Chondrocyte (in vitro differentiated cells): ENCODE measurements at regions not wholly inside any gene's neighbourhood (a gene's known extent, or its start where the extent isn't known, plus 50 kb on each side); places are given as distances from the start of the nearest gene placed in this dataset.

ENCODE experiments used
- DNase-seq: peaks from one replicate; pipeline ENCODE4 v3.0.0; 2021; ENCODE audit warnings: mixed read lengths, low spot score
- H3K27ac Mint-ChIP-seq: one replicate; pipeline ENCODE4 v1.8.0; 2021; ENCODE audit warnings: mild to moderate bottlenecking, moderate library complexity, mixed read lengths; ENCODE audit not compliant: unreplicated experiment
- H3K27me3 Mint-ChIP-seq: 2 replicates; pipeline ENCODE4 v1.8.0; 2021; ENCODE audit warnings: low read depth, mixed read lengths
- H3K36me3 Mint-ChIP-seq: 2 replicates; pipeline ENCODE4 v1.8.0; 2021; ENCODE audit warnings: low read depth, mixed read lengths
- H3K4me1 Mint-ChIP-seq: 2 replicates; pipeline ENCODE4 v1.8.0; 2021; ENCODE audit warnings: low read depth, mild to moderate bottlenecking, mixed read lengths
- H3K4me3 Mint-ChIP-seq: one replicate; pipeline ENCODE4 v1.8.0; 2021; ENCODE audit warnings: mild to moderate bottlenecking, moderate library complexity, mixed read lengths; ENCODE audit not compliant: unreplicated experiment
- H3K9me3 Mint-ChIP-seq: 2 replicates; pipeline ENCODE4 v1.8.0; 2021; ENCODE audit warnings: low read depth, mixed read lengths
- TF ChIP-seq, protein P1 (sequence below): fragments of 200-600 bp; sonication (generic); IDR thresholded peaks from 2 replicates; pipeline ENCODE4 v1.5.0; 2021; ENCODE audit warnings: antibody characterized with exemption, mild to moderate bottlenecking, moderate library complexity

DNA sequence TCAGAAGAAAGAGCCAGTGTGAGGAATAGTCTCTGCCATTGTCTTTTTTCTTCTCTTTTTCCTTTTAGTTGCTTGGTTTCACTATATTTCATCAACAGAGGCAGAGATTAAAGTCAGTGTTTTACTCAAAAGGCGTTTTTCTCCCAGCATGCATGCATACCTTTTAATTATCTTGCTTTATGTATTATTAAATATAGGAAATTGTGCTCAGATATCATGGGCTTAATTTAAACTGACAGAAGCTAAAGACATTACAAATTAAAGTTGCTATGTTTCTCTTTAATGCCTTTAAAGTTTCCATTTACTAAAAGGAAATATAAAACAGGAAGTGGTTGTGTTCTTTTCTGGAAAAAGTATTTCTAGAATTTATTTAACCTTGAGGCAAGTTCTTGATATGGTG lies 223.3 kb upstream of the ATP5MC3 start:
- DNase-seq: no peak
- Mint-ChIP-seq H3K27me3 (peaks cover 11% of the 10 kb centered on the region), H3K9me3 (no peaks in the 10 kb centered on the region), H3K27ac (no peak overlapping the region), H3K4me1 (no peaks in the 10 kb centered on the region), H3K36me3 (no peaks in the 10 kb centered on the region), H3K4me3 (no peak overlapping the region)
- TF ChIP-seq, protein P1, sequence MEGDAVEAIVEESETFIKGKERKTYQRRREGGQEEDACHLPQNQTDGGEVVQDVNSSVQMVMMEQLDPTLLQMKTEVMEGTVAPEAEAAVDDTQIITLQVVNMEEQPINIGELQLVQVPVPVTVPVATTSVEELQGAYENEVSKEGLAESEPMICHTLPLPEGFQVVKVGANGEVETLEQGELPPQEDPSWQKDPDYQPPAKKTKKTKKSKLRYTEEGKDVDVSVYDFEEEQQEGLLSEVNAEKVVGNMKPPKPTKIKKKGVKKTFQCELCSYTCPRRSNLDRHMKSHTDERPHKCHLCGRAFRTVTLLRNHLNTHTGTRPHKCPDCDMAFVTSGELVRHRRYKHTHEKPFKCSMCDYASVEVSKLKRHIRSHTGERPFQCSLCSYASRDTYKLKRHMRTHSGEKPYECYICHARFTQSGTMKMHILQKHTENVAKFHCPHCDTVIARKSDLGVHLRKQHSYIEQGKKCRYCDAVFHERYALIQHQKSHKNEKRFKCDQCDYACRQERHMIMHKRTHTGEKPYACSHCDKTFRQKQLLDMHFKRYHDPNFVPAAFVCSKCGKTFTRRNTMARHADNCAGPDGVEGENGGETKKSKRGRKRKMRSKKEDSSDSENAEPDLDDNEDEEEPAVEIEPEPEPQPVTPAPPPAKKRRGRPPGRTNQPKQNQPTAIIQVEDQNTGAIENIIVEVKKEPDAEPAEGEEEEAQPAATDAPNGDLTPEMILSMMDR: no peak

DNA sequence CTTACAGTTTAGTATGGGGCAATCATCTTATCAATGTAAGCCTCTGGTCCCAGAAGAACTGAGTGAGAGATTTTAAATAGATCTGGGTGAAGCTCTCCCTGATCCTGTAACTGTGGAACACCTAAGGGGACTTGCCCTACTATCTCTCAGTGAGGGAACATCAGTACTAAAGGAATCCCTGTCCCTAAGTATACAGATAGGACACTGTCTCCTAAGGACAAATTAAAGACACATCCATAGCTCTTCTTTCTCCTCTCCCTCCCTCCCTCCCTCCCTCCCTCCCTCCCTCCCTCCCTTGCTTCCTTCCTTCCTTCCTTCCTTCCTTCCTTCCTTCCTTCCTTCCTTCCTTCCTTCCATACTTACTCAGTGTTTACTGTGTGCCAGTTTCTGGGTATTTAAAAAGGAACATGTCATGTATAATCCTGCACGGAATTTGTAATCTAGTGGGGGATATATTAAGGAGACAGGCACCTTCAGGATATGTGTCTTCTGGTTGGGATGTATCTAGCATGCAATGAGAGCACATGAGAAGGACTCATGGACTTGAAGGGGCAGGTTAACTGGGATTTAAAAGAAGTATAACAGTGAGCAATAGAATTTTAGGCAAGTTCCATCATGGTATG lies 222.2 kb upstream of the ATP5MC3 start:
- H3K4me1 Mint-ChIP-seq: no peaks in the 10 kb centered on the region
- peaks cover 15% of the 10 kb centered on the region for H3K27me3 Mint-ChIP-seq
- no peak overlapping the region for H3K27ac Mint-ChIP-seq
- no peak overlapping the region for H3K4me3 Mint-ChIP-seq
- DNase-seq: no peak
- no peaks in the 10 kb centered on the region for H3K36me3 Mint-ChIP-seq
- TF ChIP-seq, protein P1: no peak
- H3K9me3 Mint-ChIP-seq: no peaks in the 10 kb centered on the region

DNA sequence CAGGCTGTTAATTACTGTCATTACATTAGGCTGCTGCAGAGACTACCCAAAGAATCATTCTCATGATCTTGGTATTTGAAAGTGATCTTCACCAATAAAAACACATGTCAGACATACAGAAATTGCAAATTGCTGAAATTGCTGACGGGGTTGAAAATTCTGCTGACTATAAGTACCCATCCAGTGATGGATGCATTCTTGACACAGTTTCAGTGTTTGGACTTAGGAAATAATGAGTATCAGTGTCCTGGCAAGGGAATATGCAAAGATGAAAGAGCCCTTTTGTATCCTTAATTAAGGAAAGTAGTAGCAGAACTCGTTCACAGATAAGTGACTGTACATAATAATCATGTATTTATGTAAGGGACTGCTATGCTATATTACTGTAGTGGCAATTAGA lies 221.1 kb upstream of the ATP5MC3 start:
- no peaks in the 10 kb centered on the region for H3K9me3 Mint-ChIP-seq
- no peaks in the 10 kb centered on the region for H3K4me1 Mint-ChIP-seq
- no peaks in the 10 kb centered on the region for H3K36me3 Mint-ChIP-seq
- no peak for DNase-seq
- H3K4me3 Mint-ChIP-seq: no peak overlapping the region
- peaks cover 22% of the 10 kb centered on the region for H3K27me3 Mint-ChIP-seq
- TF ChIP-seq, protein P1: no peak
- no peak overlapping the region for H3K27ac Mint-ChIP-seq

DNA sequence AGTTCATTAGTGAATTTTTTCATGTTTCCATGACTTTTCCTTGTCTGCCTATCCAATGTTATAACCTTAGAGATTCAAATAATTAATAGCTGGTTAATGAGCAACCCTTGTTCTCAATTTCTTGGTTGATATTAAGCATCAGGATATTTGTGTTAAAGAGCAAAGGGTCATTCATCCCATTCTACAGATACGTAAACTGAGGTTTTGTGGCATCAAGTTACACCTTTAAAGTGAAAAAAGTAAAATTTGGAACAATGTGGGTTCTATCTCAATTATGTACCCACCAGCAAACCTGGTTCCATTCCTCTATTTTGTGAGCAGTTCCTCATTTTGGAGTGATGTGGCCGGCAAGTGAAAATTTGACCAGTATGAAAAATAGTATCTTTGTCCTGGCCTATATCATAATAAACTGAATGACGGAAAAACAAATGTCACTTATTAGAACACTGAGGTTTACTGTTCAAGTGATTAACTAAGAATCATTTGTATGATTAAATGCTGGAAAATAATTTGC lies 220.5 kb upstream of the ATP5MC3 start:
- peaks cover 22% of the 10 kb centered on the region for H3K27me3 Mint-ChIP-seq

DNA sequence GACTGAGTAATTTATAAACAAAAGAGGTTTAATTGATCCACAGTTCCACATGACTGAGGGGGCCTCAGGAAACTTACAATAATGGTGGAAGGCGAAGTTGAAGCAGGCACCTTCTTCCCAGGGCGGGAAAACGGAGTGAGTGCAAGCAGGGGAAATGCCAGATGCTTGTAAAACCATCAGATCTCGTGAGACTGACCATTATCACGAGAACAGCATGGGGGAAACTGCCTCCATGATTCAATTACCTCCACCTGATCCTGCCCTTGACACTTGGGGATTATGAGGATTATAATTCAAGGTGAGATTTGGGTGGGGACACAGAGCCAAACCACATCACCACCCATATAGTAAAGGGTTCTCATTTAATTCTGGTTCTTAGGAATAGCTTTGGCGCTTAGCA lies 219.5 kb upstream of the ATP5MC3 start:
- TF ChIP-seq, protein P1: no peak
- Mint-ChIP-seq H3K36me3 (no peaks in the 10 kb centered on the region), H3K9me3 (no peaks in the 10 kb centered on the region), H3K4me3 (no peak overlapping the region), H3K4me1 (no peaks in the 10 kb centered on the region), H3K27ac (no peak overlapping the region), H3K27me3 (peaks cover 24% of the 10 kb centered on the region)
- no peak for DNase-seq

More for the DNA sequence above, 220.5 kb upstream of the ATP5MC3 start:
- H3K9me3 Mint-ChIP-seq: no peaks in the 10 kb centered on the region
- no peak for DNase-seq
- no peak overlapping the region for H3K27ac Mint-ChIP-seq
- no peaks in the 10 kb centered on the region for H3K36me3 Mint-ChIP-seq
- TF ChIP-seq, protein P1: no peak
- H3K4me3 Mint-ChIP-seq: no peak overlapping the region
- H3K4me1 Mint-ChIP-seq: no peaks in the 10 kb centered on the region
